22Rv1 (cell line): ENCODE measurements at regions not wholly inside any gene's neighbourhood (a gene's known extent, or its start where the extent isn't known, plus 50 kb on each side); places are given as distances from the start of the nearest gene placed in this dataset.
"Not testable (repeated sequence)": the region's sequence is repeated elsewhere in the genome, so short reads cannot be mapped to it uniquely, and the experiment has no call there.

Source experiments
- H3K27ac ChIP-seq: fragments of 450-650 bp; 2 replicates; pipeline ENCODE4 v1.5.1; 2017
- CTCF ChIP-seq: fragments of 450-650 bp; IDR thresholded peaks from 2 replicates; pipeline ENCODE4 v1.5.1; 2017; ENCODE audit warnings: mild to moderate bottlenecking
- ZFX ChIP-seq: fragments of 450-650 bp; IDR thresholded peaks from 2 replicates; pipeline ENCODE4 v1.6.1; 2017; ENCODE audit warnings: antibody characterized with exemption, borderline replicate concordance

GRCh38 chr7:65683362-65683761 lies 189.5 kb upstream of the VKORC1L1 start:
- not testable (repeated sequence) for H3K27ac ChIP-seq

- peak overlapping the region; percentile 61 for H3K27ac ChIP-seq
Observed at GRCh38 chr7:65699026-65699714, 173.7 kb upstream of the VKORC1L1 start.

- peak overlapping the region; percentile 52 for H3K27ac ChIP-seq
Observed at GRCh38 chr7:65699715-65700356, 173.0 kb upstream of the VKORC1L1 start.

GRCh38 chr7:65719123-65719798 lies 153.6 kb upstream of the VKORC1L1 start:
- not testable (repeated sequence) for H3K27ac ChIP-seq

GRCh38 chr7:65722361-65722792 lies 150.5 kb upstream of the VKORC1L1 start:
- TF ChIP-seq ZFX = no peak
- peak; percentile 76 for TF ChIP-seq CTCF
- no peak overlapping the region for H3K27ac ChIP-seq

- H3K27ac ChIP-seq = not testable (repeated sequence)
Observed at GRCh38 chr7:65727182-65727581, 145.7 kb upstream of the VKORC1L1 start.

- no peak for TF ChIP-seq CTCF
- no peak for TF ChIP-seq ZFX
- no peak overlapping the region for H3K27ac ChIP-seq
Observed at GRCh38 chr7:65731129-65731528, 141.7 kb upstream of the VKORC1L1 start.

GRCh38 chr7:65731562-65732035 lies 141.3 kb upstream of the VKORC1L1 start:
- TF ChIP-seq ZFX (no peak), CTCF (no peak)
- no peak overlapping the region for H3K27ac ChIP-seq

GRCh38 chr7:65744406-65744805 lies 128.5 kb upstream of the VKORC1L1 start:
- H3K27ac ChIP-seq = no peak overlapping the region
- TF ChIP-seq CTCF (no peak), ZFX (no peak)

GRCh38 chr7:65746398-65746669 lies 126.5 kb upstream of the VKORC1L1 start:
- no peak for TF ChIP-seq ZFX
- no peak for TF ChIP-seq CTCF
- no peak overlapping the region for H3K27ac ChIP-seq
